CD4-positive, alpha-beta T cell treated with Interleukin-17A for 1 hour (primary cell): ENCODE measurements at regions not wholly inside any gene's neighbourhood (a gene's known extent, or its start where the extent isn't known, plus 50 kb on each side); places are given as distances from the start of the nearest gene placed in this dataset.
"Not testable (repeated sequence)": the region's sequence is repeated elsewhere in the genome, so short reads cannot be mapped to it uniquely, and the experiment has no call there.

ENCODE experiments used
- DNase-seq: peaks from one replicate; pipeline ENCODE4 v3.0.0-alpha.2; 2020

DNA sequence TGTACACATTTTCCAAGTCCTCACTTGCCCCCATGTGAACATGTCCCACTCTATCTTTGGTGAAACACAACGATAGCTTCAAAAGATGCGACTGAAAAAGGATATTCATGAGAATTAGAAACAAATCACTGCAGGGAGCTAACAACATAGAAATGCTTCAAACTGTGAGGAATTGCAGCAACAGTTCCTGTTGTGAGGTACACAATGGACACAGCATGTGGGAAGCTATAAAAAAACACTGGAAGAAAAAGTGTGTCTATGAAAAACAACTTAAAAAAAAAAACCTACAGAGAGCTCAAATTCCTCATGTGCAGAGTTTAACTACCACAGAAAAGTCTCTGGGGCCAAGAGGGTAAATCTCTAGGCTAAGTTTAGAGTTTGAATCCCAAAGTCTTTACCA, 51.6 kb upstream of the BLTP1 start:
- DNase-seq, result no peak

DNA sequence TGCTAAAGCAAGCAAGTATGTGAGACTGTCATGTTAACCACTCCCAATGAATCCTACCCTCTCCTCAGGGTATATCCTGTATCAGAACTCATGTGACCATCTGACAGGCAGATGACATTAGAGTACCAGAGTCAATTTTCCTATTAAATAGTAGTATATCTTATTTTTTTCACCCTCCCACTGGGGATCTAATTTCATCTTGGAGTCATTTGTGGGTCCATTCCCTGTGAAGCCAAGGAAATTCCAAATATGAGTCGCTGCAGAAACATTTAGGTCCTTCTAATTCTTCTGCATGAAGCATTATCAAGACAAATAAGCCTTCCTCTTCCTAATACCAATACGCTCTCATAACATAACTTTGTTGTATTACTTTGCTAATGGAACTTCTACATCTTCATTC, 52.2 kb upstream of the BLTP1 start:
- no peak for DNase-seq

- DNase-seq, result no peak
These were observed 60.2 kb upstream of the BLTP1 start for GRCh38 chr4:122091836-122092405.

GRCh38 chr4:122091397-122091796, 60.7 kb upstream of the BLTP1 start:
- no peak for DNase-seq

DNA sequence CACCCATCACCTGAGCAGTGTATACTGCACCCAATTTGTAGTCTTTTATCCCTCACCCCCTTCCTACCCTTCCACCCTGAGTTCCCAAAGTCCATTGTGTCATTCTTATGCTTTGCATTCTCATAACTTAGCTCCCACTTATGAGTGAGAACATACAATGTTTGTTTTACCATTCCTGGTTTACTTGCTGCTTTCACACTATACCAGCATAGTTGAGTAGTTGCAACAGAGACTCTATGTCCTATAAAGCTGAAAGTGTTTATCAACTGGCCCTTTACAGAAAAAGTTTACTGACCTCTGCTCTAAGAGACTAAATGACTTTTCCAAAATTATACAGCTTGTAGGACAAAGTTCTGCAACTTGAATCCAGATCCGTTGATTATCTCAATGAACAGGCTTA, 61.1 kb upstream of the BLTP1 start:
- no peak for DNase-seq

DNA sequence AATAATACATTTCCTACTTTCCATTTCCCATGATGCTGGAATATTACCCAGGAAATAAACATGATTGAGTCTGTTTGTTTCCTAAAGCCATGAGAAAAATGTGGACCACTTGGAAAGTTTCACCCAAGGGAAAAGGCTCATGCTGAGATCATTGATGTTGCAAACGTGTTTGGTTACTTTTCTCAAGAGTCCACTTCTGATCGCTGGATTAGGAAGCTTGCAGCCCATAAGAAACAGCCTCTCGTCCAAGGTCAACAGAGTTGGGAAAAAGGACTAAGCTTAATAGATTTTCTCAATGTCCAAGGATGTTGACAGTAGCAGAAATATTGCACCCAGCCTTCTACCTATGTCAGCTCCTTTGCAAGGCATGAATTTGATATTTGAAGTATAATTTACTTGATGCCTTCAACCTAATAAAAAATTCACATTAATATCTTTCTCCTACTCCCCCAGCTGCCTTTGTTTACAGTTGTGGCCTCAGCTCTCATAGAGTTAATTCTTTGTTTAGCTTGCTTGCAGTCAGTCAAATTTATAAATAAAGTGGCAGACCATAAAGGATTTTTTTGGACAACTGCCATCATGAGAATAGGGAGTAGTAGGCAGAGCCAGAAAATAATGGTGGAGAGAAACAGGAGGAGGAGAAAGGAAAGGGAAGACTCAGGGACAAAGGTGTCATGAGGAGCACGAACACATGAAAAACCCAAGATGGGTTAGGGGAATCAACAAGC, 65.6 kb upstream of the BLTP1 start:
- no peak for DNase-seq

DNA sequence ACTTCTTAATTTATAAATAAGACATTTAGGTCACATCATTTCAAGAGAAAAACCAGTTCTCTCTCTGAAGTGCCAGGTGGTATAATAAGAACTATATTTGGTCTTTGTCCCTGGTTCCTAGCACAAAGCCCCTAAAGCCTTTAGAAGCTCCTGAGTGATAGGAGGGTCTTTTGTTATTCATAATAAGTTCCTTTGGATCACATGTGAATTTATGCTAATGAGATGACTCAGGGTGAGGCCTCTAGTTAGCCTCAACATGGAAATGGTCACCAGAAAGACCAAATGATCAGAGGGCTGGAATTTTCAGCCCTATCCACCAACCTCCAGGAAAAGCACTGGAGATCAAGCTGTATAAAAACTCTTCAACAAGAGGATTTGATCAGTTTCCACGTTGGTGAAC, 68.1 kb upstream of the BLTP1 start:
- DNase-seq, result no peak

DNA sequence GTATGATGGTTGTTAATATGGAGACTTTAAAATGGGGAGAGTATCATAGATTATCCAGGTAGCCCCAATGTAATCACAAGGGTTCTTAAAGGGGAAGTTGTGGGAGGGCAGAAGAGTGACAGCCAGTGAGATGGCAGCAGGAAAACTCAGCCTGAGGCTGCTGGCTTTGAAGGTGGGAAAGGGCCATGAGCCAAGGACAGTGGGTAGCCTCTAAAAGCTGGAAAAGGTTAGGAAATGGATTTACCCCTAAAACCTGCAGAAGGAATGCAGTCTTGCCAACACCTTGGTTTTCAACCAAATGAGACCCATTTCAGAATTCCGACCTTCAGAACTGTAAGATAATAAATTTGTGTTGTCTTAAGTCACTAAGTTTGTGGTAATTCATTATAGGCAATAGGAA, 68.8 kb upstream of the BLTP1 start:
- DNase-seq, result no peak

- no peak for DNase-seq
These were observed 69.5 kb upstream of the BLTP1 start for GRCh38 chr4:122082661-122083060.

DNA sequence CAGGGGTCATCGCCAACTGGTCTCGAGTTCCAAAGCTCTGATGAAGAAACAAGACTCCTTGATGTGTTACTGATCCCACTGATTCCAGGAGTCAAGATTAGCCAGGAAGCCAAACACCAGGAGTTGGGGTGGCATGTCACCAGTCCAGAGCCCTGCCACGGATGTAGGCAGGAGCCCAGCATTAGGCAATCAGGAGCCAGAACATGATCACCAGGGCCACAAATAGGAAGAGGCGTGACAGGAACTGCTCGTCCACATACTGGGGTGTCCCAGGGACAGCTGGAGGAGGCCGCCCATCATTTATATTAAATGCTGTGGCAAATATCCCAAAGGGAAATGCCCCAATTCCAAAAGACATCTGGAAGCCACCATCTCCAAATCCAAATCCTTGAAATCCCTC, 74.5 kb upstream of the BLTP1 start:
- DNase-seq, result not testable (repeated sequence)

DNA sequence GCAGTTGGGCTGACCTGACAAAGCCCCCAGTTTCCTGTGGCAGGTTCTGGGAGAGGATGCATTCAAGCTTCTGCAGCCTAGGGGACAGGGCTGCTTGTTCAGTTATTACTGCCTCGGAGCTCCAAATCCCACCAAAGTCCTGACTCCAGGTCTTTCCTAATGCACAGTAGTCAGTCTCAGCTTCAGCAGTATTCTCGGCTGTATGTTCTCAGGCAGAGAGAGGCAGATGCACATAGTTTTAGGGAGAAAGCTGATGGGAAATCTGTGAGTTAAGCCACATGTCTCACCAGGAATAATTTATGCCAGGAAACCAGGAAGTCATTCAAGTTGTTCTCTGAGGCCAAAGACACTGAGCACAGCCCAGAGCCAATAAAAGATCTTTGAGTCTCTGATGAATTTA, 75.3 kb upstream of the BLTP1 start:
- not testable (repeated sequence) for DNase-seq

DNA sequence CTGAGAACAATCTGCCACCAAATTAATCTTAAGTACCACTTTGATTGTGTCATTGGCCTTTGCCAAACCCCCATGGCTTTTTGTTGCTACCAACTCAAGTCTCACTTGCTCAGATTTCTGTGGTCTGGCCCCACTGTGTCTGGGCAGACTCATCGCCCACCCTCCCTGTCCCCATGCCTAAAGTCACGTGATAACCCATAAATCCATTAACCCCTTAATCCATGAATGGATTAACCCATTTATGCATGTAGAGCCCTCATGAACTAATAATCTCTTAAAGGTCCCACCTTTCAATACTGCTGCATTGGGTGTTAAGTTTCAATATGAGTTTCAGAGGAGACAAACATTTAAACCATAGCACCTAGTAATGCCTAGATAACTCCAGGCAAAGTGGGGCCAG, 78.5 kb upstream of the BLTP1 start:
- no peak for DNase-seq

DNA sequence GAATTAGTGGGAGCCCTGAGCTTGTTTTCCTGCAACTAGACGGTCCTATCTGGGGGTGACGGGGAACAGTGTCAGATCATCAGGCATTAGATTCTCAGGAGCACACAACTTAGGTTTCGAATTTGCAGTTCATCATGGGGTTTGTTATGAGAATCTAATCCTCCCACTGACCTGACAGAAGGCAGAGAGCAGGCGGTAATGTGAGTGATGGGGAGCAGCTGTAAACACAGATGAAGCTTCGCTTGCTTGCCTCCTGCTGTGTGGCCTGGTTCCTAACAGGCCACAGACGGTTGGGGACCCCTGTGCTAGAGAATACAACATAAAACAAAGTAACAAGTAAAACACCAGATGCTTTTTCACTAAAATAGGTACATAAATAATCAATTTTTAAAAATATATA, 86.2 kb upstream of the BLTP1 start:
- no peak for DNase-seq

GRCh38 chr4:122065149-122065548, 87.0 kb upstream of the BLTP1 start:
- no peak for DNase-seq

DNA sequence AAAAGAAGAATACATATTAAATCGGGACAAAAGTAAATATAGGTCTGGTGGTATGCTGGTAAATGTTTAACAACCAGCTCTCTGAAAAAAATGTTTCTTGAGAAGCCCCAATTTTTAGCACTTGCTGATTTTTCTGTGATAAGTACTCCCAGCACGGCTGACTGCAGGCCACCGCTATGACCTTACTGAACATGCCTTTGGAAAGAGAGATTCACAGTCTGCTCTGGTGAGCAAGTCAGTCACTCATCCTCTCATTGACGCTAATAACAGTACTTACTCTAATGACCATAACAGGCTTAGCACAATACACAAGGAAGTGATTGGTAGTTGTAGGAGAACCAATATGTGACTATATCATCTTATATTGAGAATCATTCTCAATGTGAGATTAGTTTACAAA, 98.9 kb upstream of the BLTP1 start:
- no peak for DNase-seq

- DNase-seq, result no peak
These were observed 99.5 kb upstream of the BLTP1 start for GRCh38 chr4:122052677-122053076.

- no peak for DNase-seq
These were observed 99.0 kb upstream of the TRPC3 start for GRCh38 chr4:122050841-122051240.

DNA sequence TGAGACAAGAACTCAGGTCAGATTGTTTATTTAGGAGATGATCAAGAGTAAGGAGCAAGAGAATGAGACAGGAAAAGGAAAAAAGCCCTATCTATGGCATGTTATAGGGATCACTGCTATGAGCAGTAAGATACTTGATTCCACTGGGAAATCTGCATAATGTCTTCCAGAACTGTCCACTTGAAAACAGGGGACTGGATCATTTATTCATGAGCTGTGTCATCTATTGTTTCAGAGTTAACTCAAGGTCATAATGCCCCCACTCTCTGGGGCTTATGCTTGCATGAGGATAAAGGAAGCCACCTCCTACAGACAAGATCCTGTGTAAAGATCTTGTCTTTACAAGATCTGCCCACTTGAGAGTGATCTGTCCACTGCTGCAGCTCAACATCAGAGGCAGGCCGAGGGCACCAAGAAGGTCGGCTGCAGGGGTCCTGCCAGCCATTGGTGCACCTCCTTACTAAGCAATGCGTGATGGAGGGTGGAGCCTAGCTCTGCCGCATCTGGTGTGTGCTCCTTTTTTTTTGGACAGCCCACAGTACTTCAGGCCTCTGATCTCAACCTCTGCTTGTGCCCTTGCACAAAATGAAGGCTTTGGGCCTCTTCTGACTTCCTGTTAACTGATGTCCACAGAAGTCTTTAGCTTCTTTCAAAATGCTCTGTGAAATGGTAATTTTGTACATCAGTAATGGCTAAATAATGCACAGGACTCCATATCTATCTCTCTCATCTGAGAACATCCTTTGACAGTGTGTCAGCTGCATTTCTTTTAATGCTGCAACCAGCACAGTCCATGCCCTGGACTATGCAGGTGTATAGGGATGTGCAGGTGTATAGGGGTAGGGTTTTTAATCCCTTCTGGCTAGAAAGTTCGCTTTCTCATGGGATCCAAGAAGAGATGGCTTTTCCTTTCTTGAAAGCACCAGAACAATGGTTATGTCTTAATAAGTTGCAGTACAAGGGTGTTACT, 95.9 kb upstream of the TRPC3 start:
- DNase-seq, result no peak

DNA sequence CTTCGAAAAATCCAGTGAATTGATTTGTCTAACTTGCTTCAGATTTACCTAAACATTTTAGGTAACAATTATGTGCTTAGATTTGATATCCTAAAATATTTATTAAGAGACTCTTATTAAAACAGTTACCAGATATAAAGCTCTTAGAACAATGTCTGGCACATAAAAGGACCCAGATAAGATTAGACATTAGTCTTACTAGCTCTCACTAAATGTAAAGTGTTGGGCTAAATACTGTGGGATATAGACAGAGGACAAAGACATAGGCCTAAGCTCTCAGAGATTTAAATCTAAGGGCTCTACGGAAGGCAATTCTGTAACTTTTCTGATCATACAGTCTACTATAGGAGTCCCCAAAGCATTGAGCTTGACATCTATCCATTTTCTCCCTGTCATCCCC, 94.4 kb upstream of the TRPC3 start:
- no peak for DNase-seq

DNA sequence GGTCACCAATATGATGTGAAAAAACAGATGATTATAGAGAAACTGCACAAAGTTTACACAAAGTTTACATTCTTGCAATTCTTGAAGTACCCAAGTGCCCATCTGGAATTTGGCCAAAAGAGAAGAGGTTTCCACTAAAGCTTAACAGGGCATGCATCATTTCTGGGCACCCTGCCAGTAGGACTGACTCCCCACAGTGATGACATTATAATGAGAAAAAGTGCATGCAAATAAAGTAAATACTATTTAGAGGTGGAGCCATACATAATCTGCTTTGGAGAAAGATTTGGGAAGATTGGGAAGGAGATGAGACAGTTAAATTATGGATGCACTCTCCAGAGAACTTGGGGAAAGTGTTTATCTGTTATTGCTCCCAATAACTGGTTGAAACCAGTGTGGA, 93.7 kb upstream of the TRPC3 start:
- no peak for DNase-seq

- DNase-seq, result no peak
These were observed 92.6 kb upstream of the TRPC3 start for GRCh38 chr4:122044501-122044900.

GRCh38 chr4:122041312-122041711, 89.5 kb upstream of the TRPC3 start:
- DNase-seq, result no peak

GRCh38 chr4:122038896-122039295, 87.0 kb upstream of the TRPC3 start:
- DNase-seq, result no peak

- DNase-seq, result no peak
These were observed 82.8 kb upstream of the TRPC3 start for GRCh38 chr4:122034619-122035018.
